AG09319 (cell line): ENCODE measurements at regions not wholly inside any gene's neighbourhood (a gene's known extent, or its start where the extent isn't known, plus 50 kb on each side); places are given as distances from the start of the nearest gene placed in this dataset.
"Not testable (repeated sequence)": the region's sequence is repeated elsewhere in the genome, so short reads cannot be mapped to it uniquely, and the experiment has no call there.

ENCODE experiments used
- DNase-seq: peaks from one replicate; pipeline ENCODE4 v3.0.0-alpha.2; 2010; ENCODE audit warnings: low read depth; ENCODE audit errors: extremely low read depth
- CTCF ChIP-seq: IDR thresholded peaks from 2 replicates; pipeline ENCODE4 v1.5.1; 2011; ENCODE audit warnings: low read depth, mild to moderate bottlenecking, inconsistent platforms, low read length, moderate library complexity

DNA sequence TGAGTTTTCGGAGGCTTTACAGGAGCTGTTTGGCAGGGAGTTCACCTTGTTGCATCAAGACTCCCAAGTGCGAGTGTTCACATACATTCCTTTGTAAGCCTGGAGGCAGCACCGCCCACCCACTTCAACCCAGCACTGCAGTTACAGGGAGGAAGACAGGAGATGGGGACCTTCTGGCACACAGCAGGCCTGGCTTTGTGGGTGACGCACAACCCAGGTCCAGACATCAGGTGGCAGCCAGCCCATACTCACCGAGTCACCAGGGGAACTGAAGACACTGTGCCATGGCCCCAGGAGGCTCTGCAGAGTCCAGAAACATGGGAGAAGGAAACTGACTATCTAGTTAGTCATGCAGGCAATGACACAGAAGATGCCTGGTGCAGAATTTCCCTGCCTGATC, 305.9 kb upstream of the RNF32 start:
- no peak for TF ChIP-seq CTCF
- no peak for DNase-seq

GRCh38 chr7:156327916-156328315, 312.7 kb upstream of the RNF32 start:
- no peak for DNase-seq
- TF ChIP-seq CTCF, result no peak

GRCh38 chr7:156327474-156327873, 313.1 kb upstream of the RNF32 start:
- no peak for TF ChIP-seq CTCF
- no peak for DNase-seq

DNA sequence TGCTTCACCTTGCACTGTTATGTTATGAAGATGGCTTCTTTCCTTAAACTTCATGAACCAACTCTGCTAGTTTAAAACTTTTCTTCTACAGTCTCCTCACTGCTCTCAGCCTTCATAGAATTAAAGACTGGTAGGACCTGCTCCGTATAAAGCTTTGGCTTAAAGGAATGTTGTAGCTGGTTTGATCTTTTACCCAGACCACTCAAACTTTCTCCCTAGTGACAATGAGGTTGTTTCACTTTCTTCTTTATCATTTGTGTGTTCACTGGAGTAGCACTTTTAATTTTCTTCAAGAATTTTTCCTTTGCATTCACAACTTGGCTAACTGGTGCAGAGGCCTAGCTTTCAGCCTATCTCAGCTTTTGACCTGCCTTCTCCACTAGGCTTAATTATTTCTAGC, 316.4 kb upstream of the RNF32 start:
- no peak for DNase-seq
- no peak for TF ChIP-seq CTCF

- DNase-seq, result not testable (repeated sequence)
Observed at GRCh38 chr7:156321430-156321829, 319.1 kb upstream of the RNF32 start.

DNA sequence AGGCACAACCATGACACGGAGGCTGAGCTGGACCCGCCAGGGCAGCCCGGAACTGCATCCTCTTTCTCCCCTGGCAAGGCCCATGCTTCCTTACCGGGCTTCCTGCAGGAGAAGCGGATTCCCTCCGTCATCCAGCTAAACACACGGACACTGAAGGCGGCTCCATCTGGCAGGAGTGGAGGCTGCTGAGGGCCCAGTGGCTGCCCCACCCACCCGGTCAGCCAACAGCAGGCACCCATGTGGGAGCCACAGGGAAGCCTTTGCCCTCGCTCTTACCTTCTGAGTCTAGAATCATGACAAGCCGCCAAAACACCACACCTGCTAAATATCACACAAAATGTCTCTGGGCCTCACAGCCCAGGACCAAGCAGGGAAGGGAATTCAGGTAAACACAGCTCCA, 321.6 kb upstream of the RNF32 start:
- TF ChIP-seq CTCF, result no peak
- no peak for DNase-seq

GRCh38 chr7:156318426-156318825, 322.1 kb upstream of the RNF32 start:
- no peak for DNase-seq

More at GRCh38 chr7:156318426-156318825, 322.1 kb upstream of the RNF32 start:
- TF ChIP-seq CTCF, result no peak
